Effector CD8-positive, alpha-beta T cell (primary cell): ENCODE measurements at regions not wholly inside any gene's neighbourhood (a gene's known extent, or its start where the extent isn't known, plus 50 kb on each side); places are given as distances from the start of the nearest gene placed in this dataset.
"Not testable (repeated sequence)": the region's sequence is repeated elsewhere in the genome, so short reads cannot be mapped to it uniquely, and the experiment has no call there.

Experiments used
- DNase-seq: peaks from one replicate; lab custom pipeline; 2025; lab: John Stamatoyannopoulos, UW

GRCh38 chr13:50452756-50453155, 390.7 kb downstream of the DLEU7 start:
- no peak for DNase-seq

GRCh38 chr13:50453188-50453587, 390.3 kb downstream of the DLEU7 start:
- no peak for DNase-seq

GRCh38 chr13:50456111-50456510, 387.4 kb downstream of the DLEU7 start:
- DNase-seq = no peak

- no peak for DNase-seq
Observed at GRCh38 chr13:50457415-50458393, 385.8 kb downstream of the DLEU7 start.

- DNase-seq = no peak
Observed at GRCh38 chr13:50459046-50459445, 384.4 kb downstream of the DLEU7 start.

GRCh38 chr13:50459658-50460057, 383.8 kb downstream of the DLEU7 start:
- DNase-seq = no peak

GRCh38 chr13:50460358-50460757, 383.1 kb downstream of the DLEU7 start:
- DNase-seq = no peak

- no peak for DNase-seq
Observed at GRCh38 chr13:50461189-50461588, 382.3 kb downstream of the DLEU7 start.

GRCh38 chr13:50463719-50464118, 379.8 kb downstream of the DLEU7 start:
- DNase-seq = no peak

- DNase-seq = no peak
Observed at GRCh38 chr13:50464349-50465251, 378.9 kb downstream of the DLEU7 start.

GRCh38 chr13:50466456-50466855, 377.0 kb downstream of the DLEU7 start:
- DNase-seq = no peak

- DNase-seq = no peak
Observed at GRCh38 chr13:50467156-50468110, 376.1 kb downstream of the DLEU7 start.

GRCh38 chr13:50468849-50469669, 374.4 kb downstream of the DLEU7 start:
- no peak for DNase-seq

- not testable (repeated sequence) for DNase-seq
Observed at GRCh38 chr13:50473050-50473449, 370.4 kb downstream of the DLEU7 start.

GRCh38 chr13:50474088-50474662, 369.3 kb downstream of the DLEU7 start:
- no peak for DNase-seq

- no peak for DNase-seq
Observed at GRCh38 chr13:50476577-50477285, 366.8 kb downstream of the DLEU7 start.

- DNase-seq = no peak
Observed at GRCh38 chr13:50481936-50482335, 361.6 kb downstream of the DLEU7 start.

GRCh38 chr13:50483416-50483815, 360.1 kb downstream of the DLEU7 start:
- no peak for DNase-seq

- no peak for DNase-seq
Observed at GRCh38 chr13:50484472-50485113, 358.9 kb downstream of the DLEU7 start.
